Motor neuron (in vitro differentiated cells): ENCODE measurements at regions not wholly inside any gene's neighbourhood (a gene's known extent, or its start where the extent isn't known, plus 50 kb on each side); places are given as distances from the start of the nearest gene placed in this dataset.
A peak's percentile ranks its signal among the peaks of the same experiment; 100 is the strongest.

Experiments used
- ATAC-seq, 8 experiments: fragments of 200-7000 bp; cut with Tn5 transposase; replicated peaks in 6 of 8; 2 replicates each; pipeline ENCODE4 v1.8.0; 2021; ENCODE audit warnings: mild to moderate bottlenecking in 8 of 8, moderate library complexity in 8 of 8
- H3K27ac ChIP-seq, 2 donors: fragments of 250-450 bp; sonication (Bioruptor Pico); 2 replicates each; pipeline ENCODE4 v1.9.0; 2021; ENCODE audit warnings: antibody characterized with exemption in 2 of 2, mild to moderate bottlenecking in 2 of 2, moderate library complexity in 1 of 2
- H3K4me1 ChIP-seq, 2 donors: fragments of 250-450 bp; sonication (Bioruptor Pico); replicated peaks in 1 of 2; 2 replicates each; pipeline ENCODE4 v1.6.1; 2021; ENCODE audit warnings: antibody characterized with exemption in 2 of 2, mild to moderate bottlenecking in 2 of 2, moderate library complexity in 1 of 2
- H3K4me3 ChIP-seq, 5 donors: fragments of 250-450 bp; sonication (Bioruptor Pico); 2 replicates each; pipeline ENCODE4 v1.9.0; 2021; ENCODE audit warnings: antibody characterized with exemption in 5 of 5, mild to moderate bottlenecking in 5 of 5, moderate library complexity in 4 of 5
- WGBS, 10 experiments: fragments of 450-650 bp; shearing (Covaris generic); methylation state at CpG; one replicate each; pipeline ENCODE4 v1.0.0; 2022; 5-methylcytosine and 5-hydroxymethylcytosine counted together
- in situ Hi-C, 9 experiments: fragments of 400-800 bp; cut with MboI; loops; one replicate each; pipeline ENCODE4 v1.15.0; 2021; ENCODE audit warnings: low sequenced_read_pairs in 9 of 9, low pct_unique_long_range_greater_than_20kb in 2 of 9; ENCODE audit not compliant: unreplicated experiment in 9 of 9

- Histone ChIP-seq H3K27ac (no peak overlapping the region), H3K4me1 (peaks cover 0 to 13% of the 10 kb centered on the region in 2 donors), H3K4me3 (no peak overlapping the region)
- 60 to 100% (median 97%) methylated on average over 2 of the region's 2 CpGs; no CpG with 5 or more reads in 4 of the 10 experiments for WGBS, 10 experiments
- ATAC-seq, result peak in 5 of 8 experiments; percentile 60 to 88 (median 87)
- in situ Hi-C loops, result no loop called here
These were observed 160.1 kb upstream of the STAC start for GRCh38 chr3:36220173-36220572.

GRCh38 chr3:36221975-36222374 lies 158.3 kb upstream of the STAC start:
- ATAC-seq, result no peak
- Histone ChIP-seq H3K27ac (no peak overlapping the region), H3K4me1 (peaks cover 0 to 13% of the 10 kb centered on the region in 2 donors), H3K4me3 (no peak overlapping the region)
- in situ Hi-C loops, result no loop called here

GRCh38 chr3:36227980-36228379 lies 152.3 kb upstream of the STAC start:
- no peak overlapping the region for H3K27ac ChIP-seq
- H3K4me1 ChIP-seq, result no peaks in the 10 kb centered on the region
- 31 to 100% (median 81%) methylated on average over 1 to 4 of the region's 4 CpGs; no CpG with 5 or more reads in 1 of the 10 experiments for WGBS, 10 experiments
- in situ Hi-C loops, result no loop called here
- ATAC-seq, result no peak
- H3K4me3 ChIP-seq, result no peak overlapping the region

- WGBS, 10 experiments, result 43 to 100% (median 88%) methylated on average over 1 of the region's 1 CpG; no CpG with 5 or more reads in 4 of the 10 experiments
These were observed 150.8 kb upstream of the STAC start for GRCh38 chr3:36229496-36229895.

GRCh38 chr3:36232797-36233489 lies 147.4 kb upstream of the STAC start:
- H3K4me1 ChIP-seq, result no peaks in the 10 kb centered on the region
- in situ Hi-C loops, result no loop called here
- H3K27ac ChIP-seq, result no peak overlapping the region
- peak in 3 of 8 experiments; percentile 75 to 92 (median 86) for ATAC-seq
- no peak overlapping the region for H3K4me3 ChIP-seq

More at GRCh38 chr3:36229496-36229895, 150.8 kb upstream of the STAC start:
- ATAC-seq, result no peak
- no peak overlapping the region for H3K4me3 ChIP-seq
- no peak overlapping the region for H3K27ac ChIP-seq
- H3K4me1 ChIP-seq, result no peaks in the 10 kb centered on the region
- in situ Hi-C loops, result no loop called here

- in situ Hi-C loops, result no loop called here
- ATAC-seq, result peak in 1 of 8 experiments; percentile 40
- Histone ChIP-seq H3K4me1 (no peaks in the 10 kb centered on the region), H3K27ac (no peak overlapping the region), H3K4me3 (no peak overlapping the region)
- 43 to 100% (median 100%) methylated on average over 1 of the region's 1 CpG; no CpG with 5 or more reads in 1 of the 10 experiments for WGBS, 10 experiments
These were observed 135.6 kb upstream of the STAC start for GRCh38 chr3:36244728-36245127.

- in situ Hi-C loops, result no loop called here
- H3K27ac ChIP-seq, result no peak overlapping the region
- H3K4me3 ChIP-seq, result no peak overlapping the region
- no peaks in the 10 kb centered on the region for H3K4me1 ChIP-seq
- WGBS, 10 experiments, result 63 to 100% (median 92%) methylated on average over 1 to 3 of the region's 3 CpGs; no CpG with 5 or more reads in 2 of the 10 experiments
- no peak for ATAC-seq
These were observed 131.9 kb upstream of the STAC start for GRCh38 chr3:36248374-36248773.

- H3K4me1 ChIP-seq, result no peaks in the 10 kb centered on the region
- ATAC-seq, result peak in 3 of 8 experiments; percentile 77 to 96 (median 94)
- in situ Hi-C loops, result no loop called here
- WGBS, 10 experiments, result no CpG with 5 or more reads among the region's 1 CpG
- H3K27ac ChIP-seq, result no peak overlapping the region
- H3K4me3 ChIP-seq, result no peak overlapping the region
These were observed 130.1 kb upstream of the STAC start for GRCh38 chr3:36250191-36250590.

GRCh38 chr3:36257158-36257852 lies 123.0 kb upstream of the STAC start:
- 40 to 100% (median 87%) methylated on average over 1 to 3 of the region's 3 CpGs; no CpG with 5 or more reads in 1 of the 10 experiments for WGBS, 10 experiments
- peak in 3 of 8 experiments; percentile 74 to 85 (median 76) for ATAC-seq
- no peaks in the 10 kb centered on the region for H3K4me1 ChIP-seq
- no peak overlapping the region for H3K27ac ChIP-seq
- H3K4me3 ChIP-seq, result no peak overlapping the region
- in situ Hi-C loops, result no loop called here

- WGBS, 10 experiments, result 20 to 100% (median 92%) methylated on average over 1 of the region's 1 CpG; no CpG with 5 or more reads in 6 of the 10 experiments
- Histone ChIP-seq H3K4me1 (no peaks in the 10 kb centered on the region), H3K4me3 (no peak overlapping the region), H3K27ac (no peak overlapping the region)
- in situ Hi-C loops, result no loop called here
- no peak for ATAC-seq
These were observed 121.9 kb upstream of the STAC start for GRCh38 chr3:36258421-36258820.

GRCh38 chr3:36259580-36259979 lies 120.7 kb upstream of the STAC start:
- ATAC-seq, result peak in 1 of 8 experiments; percentile 25
- WGBS, 10 experiments, result 0 to 100% (median 67%) methylated on average over 1 to 3 of the region's 3 CpGs; no CpG with 5 or more reads in 1 of the 10 experiments
- H3K4me1 ChIP-seq, result no peaks in the 10 kb centered on the region
- in situ Hi-C loops, result no loop called here
- H3K27ac ChIP-seq, result no peak overlapping the region
- no peak overlapping the region for H3K4me3 ChIP-seq

GRCh38 chr3:36269274-36269673 lies 111.0 kb upstream of the STAC start:
- in situ Hi-C loops, result no loop called here
- no peak overlapping the region for H3K4me3 ChIP-seq
- no peak overlapping the region for H3K27ac ChIP-seq
- 0 to 89% (median 63%) methylated on average over 1 to 2 of the region's 2 CpGs; no CpG with 5 or more reads in 3 of the 10 experiments for WGBS, 10 experiments
- no peak for ATAC-seq
- no peaks in the 10 kb centered on the region for H3K4me1 ChIP-seq

GRCh38 chr3:36282766-36283165 lies 97.5 kb upstream of the STAC start:
- H3K4me3 ChIP-seq, result no peak overlapping the region
- ATAC-seq, result no peak
- WGBS, 10 experiments, result 0 to 100% (median 80%) methylated on average over 1 to 3 of the region's 3 CpGs; no CpG with 5 or more reads in 1 of the 10 experiments
- H3K4me1 ChIP-seq, result no peaks in the 10 kb centered on the region
- no peak overlapping the region for H3K27ac ChIP-seq
- in situ Hi-C loops, result no loop called here
